IPS DF 4.7 (cell line): ENCODE measurements at regions not wholly inside any gene's neighbourhood (a gene's known extent, or its start where the extent isn't known, plus 50 kb on each side); places are given as distances from the start of the nearest gene placed in this dataset.

Experiments
- DNase-seq: peaks from one replicate; pipeline ENCODE4 v3.0.0-alpha.2; 2013; ENCODE audit warnings: low spot score; ENCODE audit errors: extremely low read depth

- DNase-seq = no peak
Observed at GRCh38 chr21:24042687-24043086, 1564.6 kb downstream of the MRPL39 start.

GRCh38 chr21:24032709-24033232, 1574.5 kb downstream of the MRPL39 start:
- no peak for DNase-seq

GRCh38 chr21:24027396-24027795, 1579.9 kb downstream of the MRPL39 start:
- DNase-seq = no peak

GRCh38 chr21:24025101-24025500, 1582.2 kb downstream of the MRPL39 start:
- no peak for DNase-seq

- DNase-seq = no peak
Observed at GRCh38 chr21:24023936-24024335, 1583.3 kb downstream of the MRPL39 start.

GRCh38 chr21:24023402-24023801, 1583.9 kb downstream of the MRPL39 start:
- DNase-seq = no peak

GRCh38 chr21:24014381-24014780, 1592.9 kb downstream of the MRPL39 start:
- no peak for DNase-seq

GRCh38 chr21:24011087-24011486, 1596.2 kb downstream of the MRPL39 start:
- DNase-seq = no peak

GRCh38 chr21:24007592-24007991, 1599.7 kb downstream of the MRPL39 start:
- no peak for DNase-seq

GRCh38 chr21:23986987-23987386, 1620.3 kb downstream of the MRPL39 start:
- no peak for DNase-seq

GRCh38 chr21:23986214-23986613, 1621.1 kb downstream of the MRPL39 start:
- DNase-seq = no peak

GRCh38 chr21:23982546-23982945, 1624.7 kb downstream of the MRPL39 start:
- no peak for DNase-seq

GRCh38 chr21:23977971-23978370, 1629.3 kb downstream of the MRPL39 start:
- no peak for DNase-seq

GRCh38 chr21:23968722-23969647, 1638.3 kb downstream of the MRPL39 start:
- no peak for DNase-seq

- DNase-seq = no peak
Observed at GRCh38 chr21:23968008-23968407, 1639.3 kb downstream of the MRPL39 start.

GRCh38 chr21:23963454-23963853, 1643.8 kb downstream of the MRPL39 start:
- DNase-seq = no peak

- no peak for DNase-seq
Observed at GRCh38 chr21:23960769-23961168, 1646.5 kb downstream of the MRPL39 start.

GRCh38 chr21:23955135-23955843, 1652.0 kb downstream of the MRPL39 start:
- DNase-seq = no peak

GRCh38 chr21:23952269-23952668, 1655.0 kb downstream of the MRPL39 start:
- no peak for DNase-seq

- DNase-seq = no peak
Observed at GRCh38 chr21:23951251-23951650, 1656.0 kb downstream of the MRPL39 start.

- no peak for DNase-seq
Observed at GRCh38 chr21:23950344-23950743, 1656.9 kb downstream of the MRPL39 start.

- no peak for DNase-seq
Observed at GRCh38 chr21:23949493-23949892, 1657.8 kb downstream of the MRPL39 start.
